Activated CD8-positive, alpha-beta memory T cell treated with anti-CD3 and anti-CD28 coated beads for 4 hours (primary cell): ENCODE measurements at regions not wholly inside any gene's neighbourhood (a gene's known extent, or its start where the extent isn't known, plus 50 kb on each side); places are given as distances from the start of the nearest gene placed in this dataset.

Source experiments
- DNase-seq, 2 donors: peaks; one replicate each; pipeline ENCODE4 v3.0.0-alpha.2; 2020; ENCODE audit warnings: low read depth in 2 of 2

DNA sequence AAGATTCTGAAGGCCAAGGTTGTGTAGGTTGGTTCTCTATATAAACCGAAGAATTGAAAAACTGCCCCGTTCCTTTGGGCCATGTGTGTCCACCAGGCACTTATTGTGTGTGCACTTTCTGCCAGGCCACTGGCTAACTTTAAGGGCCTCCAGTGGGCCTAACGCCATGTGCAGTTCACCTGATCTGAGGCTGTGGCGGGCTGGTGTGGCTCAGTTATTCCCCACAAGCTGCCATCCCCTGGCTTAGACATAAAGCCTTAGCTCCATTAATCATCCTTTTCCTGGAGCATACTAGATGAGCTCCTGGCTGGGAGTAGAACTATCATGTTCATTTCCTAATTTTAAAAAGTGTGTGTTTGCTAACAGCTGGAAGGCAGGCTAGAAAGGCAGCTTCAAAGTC lies 304.1 kb upstream of the TNP1 start:
- DNase-seq, result no peak

DNA sequence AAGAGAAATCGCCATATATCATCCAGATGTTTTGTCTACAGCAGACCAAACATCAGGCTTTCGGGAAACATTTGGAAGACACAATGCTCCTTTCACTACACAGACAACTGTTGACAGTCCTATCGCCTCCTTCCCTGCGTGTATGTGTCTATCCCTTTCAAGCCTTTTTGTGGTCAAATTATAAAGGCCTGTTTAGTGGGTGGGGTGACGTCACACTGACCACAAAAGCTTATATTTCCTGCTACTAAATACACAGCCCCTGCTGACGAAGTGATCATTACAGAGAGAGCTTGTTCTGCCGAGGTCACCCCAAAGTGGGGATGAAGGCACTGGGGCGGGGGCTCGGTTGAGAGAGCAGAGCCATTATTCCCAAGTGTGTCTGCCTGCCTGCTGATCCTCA lies 302.7 kb upstream of the TNP1 start:
- no peak for DNase-seq

DNA sequence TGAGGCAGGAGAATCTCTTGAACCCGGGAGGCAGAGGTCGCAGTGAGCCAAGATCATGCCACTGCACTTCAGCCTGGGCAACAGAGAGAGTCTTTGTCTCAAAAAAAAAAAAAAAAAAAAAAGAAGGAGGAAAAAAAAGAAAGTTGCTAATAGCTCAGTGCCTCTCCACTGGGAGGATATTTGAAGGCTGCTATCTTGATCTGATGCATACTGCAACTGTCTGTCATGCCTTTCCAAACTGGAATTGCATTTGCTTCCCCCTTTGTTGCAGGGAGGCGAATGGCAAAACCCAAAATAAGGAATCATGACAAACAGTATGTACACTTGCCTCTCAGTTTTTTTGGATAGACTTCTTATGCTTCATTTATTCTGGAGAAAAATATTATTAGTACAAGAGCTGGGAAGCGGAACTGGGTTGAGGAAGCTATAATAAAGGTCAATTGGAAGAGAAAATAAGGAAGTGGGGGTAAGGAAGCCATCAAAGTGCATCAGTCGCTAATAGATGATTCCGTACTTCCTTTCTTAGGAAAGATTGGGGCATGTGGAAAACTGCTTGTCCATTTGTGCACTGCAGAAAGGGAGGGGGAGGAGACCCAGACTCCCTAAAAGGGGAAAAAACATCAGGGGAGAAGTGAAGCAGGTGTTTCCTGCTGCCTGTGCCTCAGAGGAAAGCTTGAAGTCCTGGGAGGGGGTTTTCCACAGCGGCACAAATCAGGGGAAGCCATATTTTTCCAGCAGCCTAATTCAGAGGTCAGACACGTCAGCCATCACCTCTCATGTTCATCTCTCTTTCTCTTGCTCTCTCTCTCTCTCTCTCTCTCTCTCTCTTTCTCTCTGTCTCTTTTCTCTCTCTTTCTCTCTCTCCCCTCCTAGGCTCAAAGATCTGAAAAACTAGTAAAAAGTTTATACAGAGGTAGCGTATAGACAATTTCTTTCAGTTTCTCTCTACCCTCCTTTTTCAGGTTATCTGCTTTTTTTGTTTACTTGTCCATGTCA lies 301.4 kb upstream of the TNP1 start:
- no peak for DNase-seq

DNA sequence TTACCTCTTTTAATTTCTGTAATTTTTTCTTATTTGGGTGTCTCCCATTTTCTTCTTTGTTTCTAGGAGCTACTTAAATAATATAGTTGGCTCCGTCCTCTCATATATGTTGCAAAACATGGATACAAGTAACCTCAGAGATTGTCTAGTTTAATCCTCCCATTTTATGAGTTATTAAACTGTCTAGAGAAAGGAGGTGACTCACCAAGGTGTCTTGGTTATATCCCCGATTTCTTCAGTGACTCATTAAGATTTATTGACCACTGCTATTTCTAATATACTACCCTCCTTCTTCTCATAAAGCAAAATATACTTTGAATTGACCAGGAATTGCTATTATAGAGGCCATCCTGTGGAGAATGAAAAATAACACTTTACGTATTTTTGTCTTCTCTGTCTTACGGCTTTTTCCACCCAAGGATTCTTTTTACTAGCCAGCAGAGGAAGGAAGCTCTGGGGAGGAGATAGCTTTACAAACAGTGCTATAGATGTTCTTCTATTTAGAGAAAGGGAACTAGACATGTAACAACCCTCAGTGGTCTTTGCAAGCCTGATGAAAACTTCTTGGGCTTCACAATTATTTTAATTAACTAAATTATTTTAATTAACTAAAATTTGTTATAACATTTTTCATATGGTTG lies 300.4 kb upstream of the TNP1 start:
- no peak for DNase-seq

DNA sequence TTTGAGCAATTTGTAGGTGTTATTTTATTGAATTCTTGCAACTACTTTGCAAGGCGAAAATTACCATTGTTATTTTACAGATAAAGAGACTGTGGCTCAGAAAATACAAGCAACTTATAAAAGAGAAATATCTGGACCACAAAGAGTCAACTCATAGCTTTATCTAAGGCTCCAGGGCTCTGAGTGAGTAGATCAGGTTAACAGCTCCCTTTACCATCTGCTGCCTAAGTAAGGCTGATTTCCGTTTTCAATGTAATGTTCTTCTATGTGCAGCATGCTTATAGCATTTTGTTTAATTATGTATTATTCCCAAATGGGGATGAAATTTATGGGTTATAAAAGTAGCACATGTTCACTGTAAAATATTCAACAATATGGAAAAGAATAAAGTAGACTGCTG lies 299.1 kb upstream of the TNP1 start:
- no peak for DNase-seq

DNA sequence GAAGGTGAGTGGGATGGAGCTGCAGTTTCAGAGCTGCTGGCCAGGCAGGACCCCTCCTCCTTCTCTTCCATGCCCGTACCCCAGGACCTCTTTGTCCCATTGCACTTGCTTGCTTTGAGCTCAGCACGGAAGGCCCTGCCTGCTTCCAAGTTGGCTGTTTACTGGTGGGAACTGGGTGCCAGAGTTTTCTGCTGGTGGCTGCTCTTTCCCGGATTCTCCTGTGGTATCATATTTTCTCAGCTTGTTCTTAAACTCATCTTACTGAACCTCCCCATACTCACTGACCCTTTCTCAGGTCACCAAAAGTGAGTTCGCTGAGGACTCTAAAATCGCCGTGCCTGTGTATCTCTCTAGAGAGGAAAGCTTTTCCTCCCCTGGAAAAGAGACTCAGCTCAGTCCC lies 297.7 kb upstream of the TNP1 start:
- no peak for DNase-seq

DNA sequence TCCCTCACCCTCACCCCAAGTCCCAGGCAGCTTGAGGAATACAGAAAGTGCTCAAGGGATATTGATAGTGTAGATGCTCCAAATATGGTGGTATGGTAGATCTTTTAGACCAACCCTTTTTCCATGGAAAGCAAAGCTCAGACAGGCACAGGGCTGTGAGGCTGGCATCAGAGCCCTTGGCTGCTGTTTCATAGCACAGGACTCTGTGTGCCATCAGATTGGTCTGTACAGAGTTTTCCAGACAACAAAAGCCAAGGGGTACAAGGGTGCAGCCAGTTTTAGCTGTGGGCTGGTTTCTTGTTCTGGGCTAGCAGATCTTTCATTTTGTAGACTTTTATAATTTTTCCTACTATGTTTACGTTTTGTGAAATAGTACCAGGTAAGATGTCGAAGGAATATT lies 296.9 kb upstream of the TNP1 start:
- DNase-seq, result no peak

DNA sequence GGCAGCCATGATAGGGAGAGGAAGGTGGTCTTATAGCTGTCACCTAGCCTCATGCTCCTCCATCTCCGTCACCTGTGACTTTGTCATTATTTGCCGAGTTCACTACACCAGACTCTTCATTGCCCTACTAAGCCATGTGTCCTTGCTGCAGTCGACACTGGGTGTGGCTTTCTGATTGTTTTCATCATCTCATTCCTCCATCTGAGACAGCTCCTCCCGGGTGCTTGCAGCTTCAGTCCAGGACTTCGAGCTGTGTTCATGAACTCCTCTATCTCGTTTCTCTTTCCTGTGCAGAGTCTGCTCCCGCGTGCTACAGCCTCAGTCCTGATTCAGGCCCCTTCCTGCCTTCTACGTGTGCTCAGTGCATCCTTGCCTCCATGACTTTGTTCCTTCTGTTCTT lies 295.1 kb upstream of the TNP1 start:
- DNase-seq, result no peak

DNA sequence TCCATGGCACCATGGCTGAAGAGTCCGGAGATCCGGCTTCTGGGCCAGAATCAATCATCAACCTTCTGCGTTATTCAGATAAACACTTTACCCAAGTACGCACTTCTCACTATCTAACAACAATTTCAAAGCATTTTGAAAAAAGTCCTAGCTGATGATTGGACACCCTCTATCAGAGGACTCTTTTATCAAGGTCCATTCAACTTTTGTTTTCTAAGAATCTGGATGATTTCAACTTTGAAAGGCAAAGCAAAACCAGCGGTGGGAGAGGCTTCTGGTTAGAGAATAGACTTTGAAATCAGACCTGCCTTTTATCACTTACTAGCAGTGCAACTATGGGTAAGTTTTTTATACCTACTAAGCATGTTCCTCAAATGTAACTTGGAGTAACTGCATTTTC lies 293.6 kb upstream of the TNP1 start:
- no peak for DNase-seq

DNA sequence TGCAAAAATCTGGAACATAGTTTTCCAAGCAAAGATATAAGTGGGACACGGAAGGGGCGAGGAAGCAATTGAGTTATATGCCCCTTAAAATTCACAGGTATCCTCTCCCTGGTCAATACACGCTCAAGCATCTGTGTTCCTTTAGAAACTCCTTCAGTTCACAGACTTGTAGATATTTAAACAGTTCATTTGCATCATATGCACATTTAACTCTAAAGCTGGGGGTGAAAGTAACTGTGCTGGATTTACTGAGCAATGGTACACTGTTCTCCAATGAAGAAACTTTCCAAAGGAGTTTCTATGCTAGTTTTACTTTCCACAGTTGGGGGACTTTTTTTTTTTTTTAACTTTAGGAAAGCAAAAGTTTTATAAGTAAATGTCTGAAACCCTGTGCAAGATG lies 293.0 kb upstream of the TNP1 start:
- DNase-seq, result no peak

DNA sequence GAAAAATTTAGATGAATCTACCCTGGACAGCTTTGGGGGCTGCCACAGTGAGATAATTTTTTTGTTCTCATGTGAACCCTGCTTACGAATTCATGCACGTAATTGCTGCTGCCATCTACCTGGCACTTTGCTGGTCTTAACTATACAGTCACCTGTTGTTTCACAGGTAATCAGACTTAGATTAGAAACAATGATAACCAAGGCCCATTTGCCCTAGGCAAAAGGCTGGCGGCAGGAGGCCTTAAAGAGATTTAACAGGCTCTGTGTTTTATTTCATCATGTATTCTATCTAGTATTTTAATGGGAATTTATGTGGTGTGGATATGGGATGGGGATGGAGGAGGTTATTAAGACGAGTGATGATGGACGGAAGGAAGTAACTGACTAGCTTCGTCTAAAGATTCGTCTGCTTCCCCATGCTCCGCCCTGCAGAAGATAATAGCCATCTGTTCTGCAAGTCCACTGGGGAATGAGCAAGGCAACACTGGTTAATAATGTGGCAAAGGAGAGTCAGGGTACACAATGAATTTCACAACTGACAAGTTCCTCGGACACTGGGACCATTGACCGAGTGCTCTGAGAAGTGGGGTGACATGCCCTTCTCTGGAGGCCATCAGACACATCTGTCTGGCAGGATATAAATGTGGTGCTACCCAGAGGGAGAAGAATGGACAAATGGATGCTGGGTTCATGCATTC lies 291.8 kb upstream of the TNP1 start:
- no peak for DNase-seq

DNA sequence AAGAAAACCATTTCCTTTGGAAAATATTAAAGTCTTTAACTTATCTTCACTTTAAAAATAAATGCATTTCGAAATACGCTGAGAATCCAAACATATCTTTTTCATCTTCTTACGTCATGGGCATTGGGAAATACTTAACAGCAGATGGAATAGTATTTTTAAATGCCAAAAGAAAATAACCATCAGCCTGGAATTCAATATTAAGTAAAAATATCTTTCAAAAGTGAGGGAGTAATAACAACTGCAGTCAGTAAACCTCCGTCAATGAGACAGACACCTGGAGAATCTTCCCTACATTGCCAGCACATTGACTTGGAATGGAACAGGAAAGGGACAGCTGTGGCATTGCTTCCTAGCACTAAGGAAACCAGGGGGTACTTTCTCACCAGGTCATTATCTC lies 290.4 kb upstream of the TNP1 start:
- DNase-seq, result no peak

DNA sequence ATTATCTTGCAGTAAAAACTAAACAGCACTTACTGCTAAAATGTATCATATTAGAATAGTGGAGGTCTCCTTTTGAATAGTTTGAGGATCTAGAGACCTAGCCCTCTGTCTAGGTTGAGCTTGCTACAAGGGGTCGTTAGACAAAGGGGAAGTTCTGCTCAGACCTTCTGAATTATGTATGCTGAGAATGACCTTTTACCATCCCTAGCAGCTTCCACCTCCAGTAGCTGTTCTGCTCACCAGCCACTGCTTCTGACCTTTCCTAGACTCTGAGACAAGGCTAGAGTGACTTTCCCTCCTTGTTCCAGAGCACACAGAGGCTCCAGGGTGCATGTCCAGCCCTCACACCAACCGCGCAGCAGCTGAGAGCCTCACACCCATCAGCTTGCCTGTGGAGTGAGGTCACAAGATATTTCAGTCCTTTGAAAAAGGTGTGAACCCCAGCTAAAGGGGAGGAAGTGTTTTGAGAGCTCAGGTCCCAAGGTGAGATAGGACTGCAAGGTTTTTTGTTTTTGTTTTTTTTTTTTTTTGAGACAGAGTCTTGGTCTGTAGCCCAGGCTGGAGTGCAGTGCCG lies 289.3 kb upstream of the TNP1 start:
- no peak for DNase-seq

DNA sequence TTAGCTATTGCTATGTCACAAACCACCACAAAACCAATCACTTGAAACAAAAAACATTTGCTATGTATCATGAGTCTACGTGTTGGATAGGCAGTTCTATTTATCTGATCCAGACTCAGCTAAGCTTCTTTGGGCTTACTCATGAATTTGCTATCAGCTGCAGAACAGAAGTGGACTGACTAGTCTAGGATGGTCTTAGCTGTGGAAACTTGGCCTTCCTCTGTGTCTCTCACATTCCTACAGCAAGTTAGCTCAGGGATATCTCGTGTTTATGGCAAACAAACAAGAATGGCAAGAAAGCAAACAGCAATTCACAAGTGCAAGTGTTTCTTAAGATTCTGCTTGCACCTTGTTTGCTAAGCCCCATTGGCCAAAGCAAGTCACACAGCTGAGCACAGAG lies 288.0 kb upstream of the TNP1 start:
- DNase-seq, result no peak

DNA sequence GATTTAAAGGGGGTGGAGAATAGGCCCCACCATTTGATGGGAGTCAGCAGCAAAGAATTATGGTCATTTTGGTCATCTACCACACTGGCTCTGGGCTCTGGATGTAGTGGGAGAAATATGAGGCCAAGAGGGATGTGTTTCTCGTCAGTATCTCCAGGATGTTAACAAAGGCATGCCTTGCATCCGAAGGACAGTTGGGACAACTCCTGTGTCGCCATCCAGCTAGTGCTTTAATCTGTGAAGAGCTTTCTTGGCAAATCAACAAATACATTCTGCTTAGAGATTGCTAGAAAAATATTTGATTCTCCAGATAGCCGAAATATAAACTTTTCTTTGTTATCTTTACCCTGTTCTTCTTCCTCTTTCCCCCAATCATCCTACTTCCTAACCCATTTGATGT lies 287.1 kb upstream of the TNP1 start:
- no peak for DNase-seq

DNA sequence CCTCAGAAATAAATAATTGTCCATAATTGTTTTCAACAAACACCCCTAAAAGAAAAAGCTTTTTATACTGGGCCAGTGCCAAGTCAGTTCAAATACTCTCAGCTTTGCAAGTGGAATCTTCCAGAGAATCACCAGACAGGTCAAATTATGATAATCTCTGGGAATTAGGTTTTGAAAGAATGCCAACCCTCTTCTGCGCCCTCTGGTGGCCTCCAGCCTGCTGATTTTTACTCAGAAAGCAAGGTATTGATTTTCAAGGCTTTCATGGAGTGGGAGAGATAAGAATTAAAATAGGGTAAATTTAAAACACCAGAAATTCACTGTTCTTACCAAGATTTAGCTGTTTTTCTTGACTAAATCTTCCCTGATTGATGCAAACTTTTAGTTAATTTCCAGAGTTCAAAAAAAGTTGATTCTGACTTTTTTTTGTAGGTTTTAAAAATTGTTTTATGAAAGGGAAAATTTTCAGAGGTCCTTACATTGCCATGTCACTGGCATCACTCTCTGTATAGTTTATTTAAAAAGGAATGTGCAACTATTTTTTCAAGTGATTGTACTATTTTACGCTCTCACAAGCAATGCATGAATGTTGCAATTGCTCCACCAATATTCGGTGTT lies 282.9 kb upstream of the TNP1 start:
- DNase-seq, result no peak

DNA sequence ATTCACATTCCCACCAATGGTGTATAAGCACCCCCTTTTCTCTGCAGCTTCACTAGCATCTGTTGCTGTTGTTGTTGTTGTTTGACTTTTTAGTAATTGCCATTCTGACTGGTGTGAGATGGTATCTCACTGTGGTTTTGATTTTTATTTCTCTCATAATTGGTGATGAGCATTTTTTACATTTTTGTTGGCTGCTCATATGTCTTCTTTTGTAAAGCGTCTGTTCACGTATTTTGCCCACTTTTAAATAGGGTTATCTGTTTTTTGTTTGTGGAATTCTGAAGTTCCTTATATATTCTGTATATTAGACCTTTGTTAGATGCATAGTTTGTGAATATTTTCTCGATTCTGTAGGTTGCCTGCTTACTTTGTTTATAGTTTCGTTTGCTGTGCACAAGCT lies 278.4 kb upstream of the TNP1 start:
- DNase-seq, result no peak

DNA sequence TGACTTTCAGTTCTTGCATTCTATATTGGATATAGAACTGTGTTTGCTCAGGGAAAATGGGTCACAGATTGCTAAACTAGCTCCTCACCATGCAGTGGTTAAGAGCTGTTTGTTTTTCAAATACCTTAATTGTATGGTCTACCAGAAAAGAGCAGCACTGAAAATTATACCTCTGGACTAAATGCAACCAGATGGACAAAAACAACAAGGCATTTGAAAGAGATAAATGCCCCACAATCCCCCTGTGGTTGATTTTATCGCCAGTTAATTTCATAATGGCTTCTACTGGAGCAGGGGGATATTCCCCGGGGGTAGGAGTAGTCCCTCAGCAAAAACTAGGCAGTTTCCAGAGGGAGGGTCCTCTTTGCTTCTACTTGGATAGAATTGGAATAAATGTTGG lies 267.9 kb upstream of the TNP1 start:
- DNase-seq, result no peak

DNA sequence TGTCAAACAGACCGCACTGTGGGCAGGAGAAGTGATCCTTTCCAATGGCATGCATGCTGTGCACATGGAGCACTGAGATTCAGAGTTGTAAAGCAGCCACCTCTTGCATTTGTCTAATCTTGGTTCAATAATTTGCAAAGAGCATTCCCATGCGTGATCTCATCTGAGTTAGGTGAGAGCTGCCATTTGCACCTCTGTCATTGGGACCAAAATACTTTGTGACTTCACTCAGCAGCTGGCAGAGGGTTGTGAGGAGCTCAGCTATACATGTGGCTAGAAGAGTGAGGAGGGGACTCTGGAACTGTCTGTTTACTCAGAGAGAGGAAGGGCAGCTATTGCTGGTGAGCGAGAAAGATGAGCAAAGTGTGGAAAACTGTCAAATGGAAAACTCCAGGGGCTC lies 265.1 kb upstream of the TNP1 start:
- DNase-seq, result no peak

DNA sequence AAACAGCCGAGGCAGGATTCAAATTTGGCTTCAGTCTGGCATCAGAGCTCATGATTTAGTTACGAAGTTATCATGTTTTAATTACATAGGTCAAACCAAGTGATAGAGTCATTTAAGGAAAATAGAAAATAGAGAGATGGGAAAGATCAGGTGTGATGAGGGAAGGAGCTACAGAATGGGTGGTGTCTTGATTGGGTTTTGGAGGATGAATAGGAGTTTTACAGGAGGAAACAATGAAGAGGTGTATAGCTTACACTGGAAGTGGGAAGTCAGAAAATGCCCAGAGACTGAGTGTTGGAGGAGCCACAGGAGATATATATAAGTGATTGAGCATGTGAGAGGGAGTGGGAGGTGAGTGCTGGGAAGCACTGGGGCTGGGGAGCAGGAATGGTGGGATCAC lies 264.2 kb upstream of the TNP1 start:
- DNase-seq, result no peak

DNA sequence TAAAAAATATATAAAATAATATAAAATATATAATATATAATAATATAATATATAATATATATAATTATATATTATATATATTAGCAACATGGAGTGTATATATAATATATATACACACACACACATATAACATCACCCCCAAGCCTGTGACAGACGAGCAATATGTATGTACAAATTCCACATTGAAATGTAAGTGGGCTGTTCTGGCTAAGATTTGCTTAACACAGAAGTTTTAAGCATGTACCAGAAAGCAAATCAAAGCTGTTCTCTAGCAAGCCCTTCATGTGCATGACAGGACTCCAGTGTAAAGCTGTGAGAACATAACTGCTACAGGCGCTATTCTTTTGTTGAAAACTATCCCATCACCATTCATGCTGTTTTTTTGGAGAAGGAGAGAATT lies 261.7 kb upstream of the TNP1 start:
- no peak for DNase-seq

DNA sequence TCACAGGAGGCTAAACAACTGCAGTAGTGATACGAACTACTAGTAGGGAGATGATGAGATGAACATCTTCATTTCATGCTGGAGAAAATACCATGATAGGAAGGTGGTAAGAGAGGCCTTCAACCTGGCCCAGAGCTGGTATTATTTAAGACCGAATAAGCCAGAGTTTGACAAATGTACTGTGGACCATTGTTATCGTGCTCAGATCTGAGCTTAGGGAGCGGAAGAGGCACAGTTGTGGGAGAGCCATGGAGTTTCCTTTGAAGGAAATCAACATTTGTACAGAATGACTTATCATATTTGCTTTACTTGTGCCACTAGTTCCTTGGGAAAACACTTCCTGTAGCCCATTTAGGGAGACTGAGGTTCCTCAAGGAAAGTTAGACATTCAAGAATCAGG lies 260.6 kb upstream of the TNP1 start:
- no peak for DNase-seq
